ENCODE measurements at regions not wholly inside any gene's neighbourhood (a gene's known extent, or its start where the extent isn't known, plus 50 kb on each side); places are given as distances from the start of the nearest gene placed in this dataset.
"Not testable (repeated sequence)": the region's sequence is repeated elsewhere in the genome, so short reads cannot be mapped to it uniquely, and the experiment has no call there.

- H3K27me3 Mint-ChIP-seq = no peaks in the 10 kb centered on the region
Measured at GRCh38 chrX:109218761-109219160, 263.1 kb downstream of the GUCY2F start.

GRCh38 chrX:109199726-109200125 lies 282.2 kb downstream of the GUCY2F start:
- H3K27me3 Mint-ChIP-seq = no peaks in the 10 kb centered on the region
- H3K9me3 Mint-ChIP-seq = peaks cover 2% of the 10 kb centered on the region
- DNase-seq = no peak
- H3K4me3 Mint-ChIP-seq = no peak overlapping the region
- no peaks in the 10 kb centered on the region for H3K4me1 Mint-ChIP-seq
- H3K36me3 Mint-ChIP-seq = no peaks in the 10 kb centered on the region
- H3K27ac Mint-ChIP-seq = no peak overlapping the region

More at GRCh38 chrX:109218761-109219160, 263.1 kb downstream of the GUCY2F start:
- H3K36me3 Mint-ChIP-seq = no peaks in the 10 kb centered on the region
- no peak overlapping the region for H3K4me3 Mint-ChIP-seq
- no peaks in the 10 kb centered on the region for H3K9me3 Mint-ChIP-seq
- H3K27ac Mint-ChIP-seq = no peak overlapping the region
- no peak for DNase-seq
- no peaks in the 10 kb centered on the region for H3K4me1 Mint-ChIP-seq

DNA sequence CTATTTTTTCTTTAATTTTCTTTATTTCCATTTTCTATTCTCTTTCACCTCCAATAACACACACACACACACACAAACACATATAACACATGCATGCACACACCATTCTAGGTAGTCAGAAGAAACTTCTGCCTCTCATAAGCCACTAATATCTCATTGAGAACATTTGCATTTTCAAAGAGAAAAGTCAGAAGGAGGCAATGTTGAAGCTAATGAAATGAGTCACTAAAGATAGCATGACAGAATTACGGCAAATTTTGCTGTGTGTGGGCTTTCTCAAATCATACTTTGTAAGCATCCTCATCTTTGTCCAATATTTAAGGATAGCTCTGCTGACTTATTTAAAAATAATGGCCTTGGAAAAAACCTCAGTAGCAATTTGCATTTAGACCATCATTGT lies 291.3 kb downstream of the GUCY2F start:
- H3K36me3 Mint-ChIP-seq = no peaks in the 10 kb centered on the region
- no peak overlapping the region for H3K4me3 Mint-ChIP-seq
- DNase-seq = no peak
- no peaks in the 10 kb centered on the region for H3K27me3 Mint-ChIP-seq
- peaks cover 4% of the 10 kb centered on the region for H3K9me3 Mint-ChIP-seq
- H3K4me1 Mint-ChIP-seq = no peaks in the 10 kb centered on the region
- no peak overlapping the region for H3K27ac Mint-ChIP-seq

DNA sequence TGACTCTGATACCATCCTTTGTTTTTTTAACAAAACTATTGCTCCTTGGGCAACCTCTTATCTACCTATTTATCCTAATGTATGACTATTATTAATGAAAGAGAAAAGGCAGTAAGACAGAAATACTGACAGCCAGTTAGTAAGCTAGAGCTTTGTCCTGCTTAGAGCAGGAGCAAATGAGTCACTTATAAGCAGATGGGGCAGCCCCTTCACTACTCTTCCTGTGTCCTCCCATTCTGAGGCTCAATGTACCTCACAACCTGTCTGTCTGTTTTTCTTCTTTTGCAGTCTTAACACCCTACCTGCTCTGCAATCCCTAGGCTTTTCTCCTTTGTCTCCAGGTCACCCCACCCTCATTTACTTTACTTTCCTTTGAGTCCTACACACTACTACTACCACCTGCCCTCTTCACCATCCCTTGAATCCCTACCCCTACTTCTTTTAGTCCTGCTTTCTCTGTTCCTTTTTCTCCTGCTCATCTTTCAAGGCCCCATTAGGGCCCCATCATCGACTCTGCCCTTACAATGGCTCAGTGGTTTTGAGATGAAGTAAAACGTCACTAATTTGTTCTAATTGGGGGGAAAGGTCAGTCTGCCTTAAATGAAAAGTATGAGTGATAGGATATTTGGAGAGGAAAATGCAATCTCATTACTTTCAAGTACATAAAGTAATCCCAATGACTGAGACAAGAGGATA lies 294.3 kb downstream of the GUCY2F start:
- Mint-ChIP-seq H3K27ac (no peak overlapping the region), H3K36me3 (no peaks in the 10 kb centered on the region), H3K4me1 (no peaks in the 10 kb centered on the region), H3K27me3 (no peaks in the 10 kb centered on the region), H3K9me3 (no peaks in the 10 kb centered on the region), H3K4me3 (no peak overlapping the region)
- DNase-seq = no peak

GRCh38 chrX:109186939-109187338 lies 294.9 kb downstream of the GUCY2F start:
- no peaks in the 10 kb centered on the region for H3K9me3 Mint-ChIP-seq
- no peaks in the 10 kb centered on the region for H3K4me1 Mint-ChIP-seq
- no peaks in the 10 kb centered on the region for H3K27me3 Mint-ChIP-seq
- no peak overlapping the region for H3K4me3 Mint-ChIP-seq
- no peak overlapping the region for H3K27ac Mint-ChIP-seq
- no peaks in the 10 kb centered on the region for H3K36me3 Mint-ChIP-seq
- DNase-seq = no peak

DNA sequence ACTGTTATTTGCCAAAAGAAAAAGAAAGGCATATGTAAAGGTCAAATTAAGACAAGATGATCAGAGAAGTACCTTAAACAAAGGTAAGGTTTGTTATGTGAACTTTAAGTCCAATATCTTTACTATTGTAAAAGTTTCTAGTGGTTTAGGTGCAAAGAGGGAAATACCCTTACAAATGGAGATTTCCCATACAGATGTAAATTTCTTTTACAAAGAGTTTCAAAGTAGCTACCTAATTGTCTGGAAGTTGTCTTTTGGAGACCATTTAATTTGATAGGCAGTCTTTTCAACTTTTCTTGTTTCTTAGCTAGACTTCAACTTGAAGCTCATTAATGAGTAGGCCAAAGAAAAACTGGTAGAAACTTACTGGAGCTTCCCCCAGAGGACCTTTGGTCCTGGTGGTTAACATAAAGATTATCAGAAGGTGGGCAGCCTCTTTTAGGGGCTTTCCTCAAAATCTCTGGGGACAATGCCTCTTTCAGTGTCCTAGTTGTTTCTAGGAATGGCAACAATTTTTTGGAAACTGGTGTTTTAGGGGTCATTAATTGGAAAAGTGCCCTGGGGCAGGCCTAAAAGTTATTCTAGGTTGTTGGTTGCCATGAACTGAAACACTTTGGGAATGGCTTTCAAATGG lies 297.3 kb downstream of the GUCY2F start:
- H3K36me3 Mint-ChIP-seq = no peaks in the 10 kb centered on the region
- no peaks in the 10 kb centered on the region for H3K27me3 Mint-ChIP-seq
- no peaks in the 10 kb centered on the region for H3K4me1 Mint-ChIP-seq
- no peak overlapping the region for H3K4me3 Mint-ChIP-seq
- no peak overlapping the region for H3K27ac Mint-ChIP-seq
- H3K9me3 Mint-ChIP-seq = peaks cover under 1% of the 10 kb centered on the region
- no peak for DNase-seq

GRCh38 chrX:109172091-109172602 lies 309.7 kb downstream of the GUCY2F start:
- H3K9me3 Mint-ChIP-seq = peaks cover 3% of the 10 kb centered on the region
- H3K4me1 Mint-ChIP-seq = no peaks in the 10 kb centered on the region
- no peak overlapping the region for H3K4me3 Mint-ChIP-seq
- no peaks in the 10 kb centered on the region for H3K36me3 Mint-ChIP-seq
- H3K27me3 Mint-ChIP-seq = no peaks in the 10 kb centered on the region
- H3K27ac Mint-ChIP-seq = no peak overlapping the region
- no peak for DNase-seq

DNA sequence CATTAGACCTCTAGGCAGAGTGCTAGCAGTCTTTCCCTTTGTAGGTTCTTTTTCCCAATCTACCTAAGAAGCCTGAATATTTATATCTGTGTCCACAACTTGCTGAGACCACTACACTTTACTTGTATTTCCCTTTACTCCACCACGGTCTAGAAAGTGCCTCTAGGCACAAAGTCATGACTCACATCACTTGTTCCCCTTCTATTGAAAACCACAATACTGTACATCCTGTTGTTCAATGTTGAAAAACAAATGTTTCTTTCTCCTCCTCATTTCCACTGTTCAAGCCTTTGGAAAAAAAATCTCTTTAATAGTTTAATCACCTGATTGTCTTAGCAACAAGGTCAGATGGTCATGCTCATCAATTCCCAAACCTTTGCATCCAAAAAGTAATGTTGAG lies 326.7 kb downstream of the GUCY2F start:
- Mint-ChIP-seq H3K9me3 (peaks cover 10% of the 10 kb centered on the region), H3K4me1 (no peaks in the 10 kb centered on the region), H3K27me3 (no peaks in the 10 kb centered on the region), H3K4me3 (no peak overlapping the region), H3K27ac (no peak overlapping the region), H3K36me3 (peaks cover 1% of the 10 kb centered on the region)
- no peak for DNase-seq

DNA sequence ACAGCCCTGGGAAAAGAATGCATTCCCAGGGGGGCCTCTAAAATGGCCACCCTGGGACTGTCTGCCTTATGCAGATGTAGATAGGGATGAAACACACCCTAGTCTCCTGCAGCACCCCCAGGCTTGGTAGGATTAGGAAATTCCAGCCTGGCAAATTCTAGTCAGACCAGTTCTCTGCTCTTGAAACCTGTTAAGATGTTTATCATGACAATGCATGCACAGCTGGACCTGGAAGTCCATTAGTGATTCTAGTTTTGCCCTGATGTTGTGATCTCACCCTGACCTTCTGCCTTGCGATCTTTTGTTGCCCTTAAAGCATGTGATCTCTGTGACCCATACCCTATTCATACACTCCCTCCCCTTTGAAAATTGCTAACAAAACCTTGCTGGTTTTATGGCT lies 337.7 kb downstream of the GUCY2F start:
- not testable (repeated sequence) for H3K4me3 Mint-ChIP-seq, DNase-seq, H3K9me3 Mint-ChIP-seq, H3K27ac Mint-ChIP-seq, H3K4me1 Mint-ChIP-seq, H3K27me3 Mint-ChIP-seq, H3K36me3 Mint-ChIP-seq

- Mint-ChIP-seq H3K4me3 (no peak overlapping the region), H3K9me3 (peaks cover 5% of the 10 kb centered on the region), H3K27ac (no peak overlapping the region), H3K4me1 (no peaks in the 10 kb centered on the region), H3K27me3 (no peaks in the 10 kb centered on the region), H3K36me3 (no peaks in the 10 kb centered on the region)
- DNase-seq = no peak
Measured at GRCh38 chrX:109140463-109140862, 341.4 kb downstream of the GUCY2F start.

- Mint-ChIP-seq H3K36me3 (no peaks in the 10 kb centered on the region), H3K4me3 (no peak overlapping the region), H3K27me3 (no peaks in the 10 kb centered on the region), H3K9me3 (peaks cover 5% of the 10 kb centered on the region), H3K27ac (no peak overlapping the region), H3K4me1 (no peaks in the 10 kb centered on the region)
- DNase-seq = no peak
Measured at GRCh38 chrX:109134777-109135176, 347.1 kb downstream of the GUCY2F start.

- H3K27me3 Mint-ChIP-seq = no peaks in the 10 kb centered on the region
- H3K4me3 Mint-ChIP-seq = no peak overlapping the region
- H3K27ac Mint-ChIP-seq = no peak overlapping the region
- no peaks in the 10 kb centered on the region for H3K9me3 Mint-ChIP-seq
- no peak for DNase-seq
- H3K36me3 Mint-ChIP-seq = no peaks in the 10 kb centered on the region
- H3K4me1 Mint-ChIP-seq = no peaks in the 10 kb centered on the region
Measured at GRCh38 chrX:109125304-109125703, 356.6 kb downstream of the GUCY2F start.

- H3K4me3 Mint-ChIP-seq = no peak overlapping the region
- DNase-seq = no peak
- no peaks in the 10 kb centered on the region for H3K4me1 Mint-ChIP-seq
- H3K9me3 Mint-ChIP-seq = peaks cover 10% of the 10 kb centered on the region
- no peaks in the 10 kb centered on the region for H3K27me3 Mint-ChIP-seq
- H3K36me3 Mint-ChIP-seq = no peaks in the 10 kb centered on the region
- H3K27ac Mint-ChIP-seq = no peak overlapping the region
Measured at GRCh38 chrX:109089359-109089758, 353.0 kb upstream of the IRS4 start.

- H3K36me3 Mint-ChIP-seq = no peaks in the 10 kb centered on the region
- H3K9me3 Mint-ChIP-seq = peaks cover 4% of the 10 kb centered on the region
- DNase-seq = no peak
- H3K27me3 Mint-ChIP-seq = no peaks in the 10 kb centered on the region
- no peak overlapping the region for H3K4me3 Mint-ChIP-seq
- H3K4me1 Mint-ChIP-seq = no peaks in the 10 kb centered on the region
- H3K27ac Mint-ChIP-seq = no peak overlapping the region
Measured at GRCh38 chrX:109077788-109078187, 341.4 kb upstream of the IRS4 start.

DNA sequence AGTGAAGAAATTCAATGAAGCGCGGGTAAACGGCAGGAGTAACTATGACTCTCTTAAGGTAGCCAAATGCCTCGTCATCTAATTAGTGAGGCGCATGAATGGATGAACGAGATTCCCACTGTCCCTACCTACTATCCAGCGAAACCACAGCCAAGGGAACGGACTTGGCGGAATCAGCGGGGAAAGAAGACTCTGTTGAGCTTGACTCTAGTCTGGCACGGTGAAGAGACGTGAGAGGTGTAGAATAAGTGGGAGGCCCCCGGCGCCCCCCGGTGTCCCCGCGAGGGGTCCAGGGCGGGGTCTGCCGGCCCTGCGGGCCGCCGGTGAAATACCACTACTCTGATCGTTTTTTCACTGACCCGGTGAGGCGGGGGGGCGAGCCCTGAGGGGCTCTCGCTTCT lies 317.8 kb upstream of the IRS4 start:
- not testable (repeated sequence) for H3K4me1 Mint-ChIP-seq, H3K9me3 Mint-ChIP-seq, H3K36me3 Mint-ChIP-seq, H3K27me3 Mint-ChIP-seq, H3K27ac Mint-ChIP-seq, H3K4me3 Mint-ChIP-seq
- DNase-seq = peak; percentile 2

DNA sequence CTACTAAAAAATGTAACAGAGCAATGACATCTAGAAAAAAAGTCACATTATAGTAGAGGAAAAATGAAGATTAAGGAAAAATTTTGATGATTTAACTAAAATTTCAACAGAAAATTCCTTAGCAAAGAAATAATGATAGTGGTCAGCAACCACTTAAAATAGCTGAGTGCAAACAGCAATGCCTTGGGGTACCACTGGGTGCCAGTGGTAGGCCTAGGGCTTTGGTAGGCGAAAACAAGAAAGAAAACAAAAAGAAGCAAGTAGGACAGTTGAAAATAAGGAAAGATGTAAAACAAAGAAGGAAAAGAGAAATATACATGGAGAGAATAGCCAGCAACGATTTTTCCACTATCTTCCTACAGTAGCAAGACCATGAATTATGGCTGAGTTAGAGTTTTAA lies 313.5 kb upstream of the IRS4 start:
- H3K36me3 Mint-ChIP-seq = no peaks in the 10 kb centered on the region
- H3K27ac Mint-ChIP-seq = no peak overlapping the region
- no peaks in the 10 kb centered on the region for H3K27me3 Mint-ChIP-seq
- no peaks in the 10 kb centered on the region for H3K9me3 Mint-ChIP-seq
- no peak overlapping the region for H3K4me3 Mint-ChIP-seq
- no peak for DNase-seq
- no peaks in the 10 kb centered on the region for H3K4me1 Mint-ChIP-seq

Data from activated naive CD8-positive, alpha-beta T cell treated with anti-CD3 and anti-CD28 coated beads for 36 hours (primary cell).